ENCODE measurements at regions not wholly inside any gene's neighbourhood (a gene's known extent, or its start where the extent isn't known, plus 50 kb on each side); places are given as distances from the start of the nearest gene placed in this dataset.

DNA sequence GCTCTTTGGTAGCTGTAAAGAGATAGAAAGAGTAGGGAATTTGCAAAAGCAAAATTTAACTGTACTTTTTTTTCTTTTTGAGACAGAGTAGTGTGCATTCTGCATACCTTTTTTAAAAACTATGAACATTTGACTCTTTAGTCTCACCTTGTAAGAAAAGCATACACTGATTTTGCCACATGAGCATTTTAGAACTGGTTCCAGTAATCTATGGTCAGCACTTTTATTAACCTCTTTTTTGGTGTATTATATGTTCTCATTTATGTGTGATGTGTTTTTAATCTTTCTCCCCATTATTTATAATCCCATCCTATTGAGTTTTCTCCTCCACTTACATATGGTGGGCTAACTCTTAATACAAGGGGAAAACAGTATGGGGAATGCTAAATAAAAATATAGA, 1111.4 kb downstream of the FLRT2 start:
- TF ChIP-seq, protein P1, sequence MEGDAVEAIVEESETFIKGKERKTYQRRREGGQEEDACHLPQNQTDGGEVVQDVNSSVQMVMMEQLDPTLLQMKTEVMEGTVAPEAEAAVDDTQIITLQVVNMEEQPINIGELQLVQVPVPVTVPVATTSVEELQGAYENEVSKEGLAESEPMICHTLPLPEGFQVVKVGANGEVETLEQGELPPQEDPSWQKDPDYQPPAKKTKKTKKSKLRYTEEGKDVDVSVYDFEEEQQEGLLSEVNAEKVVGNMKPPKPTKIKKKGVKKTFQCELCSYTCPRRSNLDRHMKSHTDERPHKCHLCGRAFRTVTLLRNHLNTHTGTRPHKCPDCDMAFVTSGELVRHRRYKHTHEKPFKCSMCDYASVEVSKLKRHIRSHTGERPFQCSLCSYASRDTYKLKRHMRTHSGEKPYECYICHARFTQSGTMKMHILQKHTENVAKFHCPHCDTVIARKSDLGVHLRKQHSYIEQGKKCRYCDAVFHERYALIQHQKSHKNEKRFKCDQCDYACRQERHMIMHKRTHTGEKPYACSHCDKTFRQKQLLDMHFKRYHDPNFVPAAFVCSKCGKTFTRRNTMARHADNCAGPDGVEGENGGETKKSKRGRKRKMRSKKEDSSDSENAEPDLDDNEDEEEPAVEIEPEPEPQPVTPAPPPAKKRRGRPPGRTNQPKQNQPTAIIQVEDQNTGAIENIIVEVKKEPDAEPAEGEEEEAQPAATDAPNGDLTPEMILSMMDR (conservative IDR thresholded peaks at IDR 0.05), result no peak
- TF ChIP-seq ZFX (IDR thresholded peaks at IDR 0.05), result no peak

All from C4-2B (cell line).